Body of pancreas (tissue), 4 donors: ENCODE measurements at regions not wholly inside any gene's neighbourhood (a gene's known extent, or its start where the extent isn't known, plus 50 kb on each side); places are given as distances from the start of the nearest gene placed in this dataset.
"Not testable (repeated sequence)": the region's sequence is repeated elsewhere in the genome, so short reads cannot be mapped to it uniquely, and the experiment has no call there.

Source experiments
- ATAC-seq: fragments of 150-250 bp; one replicate; pipeline ENCODE4 v1.9.1; 2016
- DNase-seq, 4 donors: peaks; one replicate each; pipeline ENCODE4 v3.0.0-alpha.2; 2019
- H3K27ac ChIP-seq, 4 donors: fragments of 200-600 bp; sonication (generic); 1 replicate in 3 of 4; 2 replicates in 1 of 4; pipeline versions ENCODE4 v1.5.1 to v1.6.1; 2016 to 2019; ENCODE audit warnings: mild to moderate bottlenecking in 1 of 4, mixed read lengths in 1 of 4, moderate library complexity in 1 of 4
- H3K27me3 ChIP-seq, 2 donors: fragments of 200-600 bp; sonication (generic); one replicate each; pipeline ENCODE4 v1.6.0; 2016; ENCODE audit warnings: mild to moderate bottlenecking in 1 of 2
- H3K36me3 ChIP-seq, 2 donors: fragments of 200-600 bp; sonication (generic); replicated peaks in 1 of 2; 2 replicates each; pipeline ENCODE4 v1.5.1; 2016; ENCODE audit warnings: low read depth in 2 of 2; ENCODE audit not compliant: insufficient read depth in 1 of 2
- H3K4me1 ChIP-seq: fragments of 200-600 bp; sonication (generic); one replicate; pipeline ENCODE4 v1.6.0; 2016
- H3K4me3 ChIP-seq, 2 donors: fragments of 200-600 bp; sonication (generic); 1 replicate in 1 of 2; 2 replicates in 1 of 2; pipeline ENCODE4 v1.5.1; 2016 to 2019
- H3K9me3 ChIP-seq, 3 donors: fragments of 200-600 bp; sonication (generic); 1 replicate in 2 of 3; 2 replicates in 1 of 3; pipeline ENCODE4 v1.5.1; 2016
- CTCF ChIP-seq, 7 experiments: fragments of 450-650 bp in 4 of 7; fragments of 200-600 bp in 3 of 7; sonication (generic) in 3 of 7; IDR thresholded peaks; one replicate each; pipeline ENCODE4 v1.5.1; 2016 to 2019; ENCODE audit warnings: antibody characterized with exemption in 7 of 7
- POLR2A ChIP-seq, 3 donors: fragments of 450-650 bp; IDR thresholded peaks; one replicate each; pipeline ENCODE4 v1.6.1; 2016; ENCODE audit warnings: antibody characterized with exemption in 3 of 3, mild to moderate bottlenecking in 2 of 3
- WGBS, 2 donors: methylation state at CpG; one replicate each; pipeline ENCODE4 v1.1.5; 2017; 5-methylcytosine and 5-hydroxymethylcytosine counted together
- intact Hi-C: fragments of 100-400 bp; cut with DNase I; formaldehyde crosslinking; loops from one replicate; pipeline ENCODE4 v1.15.1; 2023

GRCh38 chr17:63019138-63019873 lies 53.3 kb downstream of the TANC2 start:
- intact Hi-C loops = no loop called here
- ATAC-seq = no peak
- TF ChIP-seq CTCF (IDR thresholded peaks at IDR 0.05) (no peak), POLR2A (IDR thresholded peaks at IDR 0.05) (no peak)
- Histone ChIP-seq H3K4me1 (no peaks in the 10 kb centered on the region), H3K4me3 (no peak overlapping the region), H3K27ac (no peak overlapping the region), H3K36me3 (no peaks in the 10 kb centered on the region), H3K9me3 (no peaks in the 10 kb centered on the region), H3K27me3 (no peaks in the 10 kb centered on the region)
- DNase-seq = no peak
- 98% methylated on average over 6 of the region's 6 CpGs for WGBS, 2 donors

- WGBS, 2 donors = 86 to 93% methylated on average over 1 of the region's 1 CpG
- ATAC-seq = no peak
- no peak overlapping the region for H3K27ac ChIP-seq
- TF ChIP-seq POLR2A (IDR thresholded peaks at IDR 0.05) (no peak), CTCF (IDR thresholded peaks at IDR 0.05) (no peak)
- no peaks in the 10 kb centered on the region for H3K4me1 ChIP-seq
- intact Hi-C loops = no loop called here
- H3K4me3 ChIP-seq = no peak overlapping the region
- no peaks in the 10 kb centered on the region for H3K27me3 ChIP-seq
- H3K36me3 ChIP-seq = no peaks in the 10 kb centered on the region
- no peaks in the 10 kb centered on the region for H3K9me3 ChIP-seq
- no peak for DNase-seq
These were observed 56.5 kb downstream of the TANC2 start for GRCh38 chr17:63022567-63022966.

GRCh38 chr17:63023049-63023448 lies 57.0 kb downstream of the TANC2 start:
- no peak for ATAC-seq
- H3K36me3 ChIP-seq = no peaks in the 10 kb centered on the region
- DNase-seq = no peak
- H3K27ac ChIP-seq = no peak overlapping the region
- no peaks in the 10 kb centered on the region for H3K4me1 ChIP-seq
- 81 to 84% methylated on average over 2 of the region's 2 CpGs for WGBS, 2 donors
- no peaks in the 10 kb centered on the region for H3K27me3 ChIP-seq
- no peak overlapping the region for H3K4me3 ChIP-seq
- intact Hi-C loops = no loop called here
- TF ChIP-seq POLR2A (IDR thresholded peaks at IDR 0.05) = no peak
- TF ChIP-seq CTCF (IDR thresholded peaks at IDR 0.05) = no peak
- no peaks in the 10 kb centered on the region for H3K9me3 ChIP-seq

GRCh38 chr17:63024201-63024600 lies 58.2 kb downstream of the TANC2 start:
- Histone ChIP-seq H3K27me3 (no peaks in the 10 kb centered on the region), H3K9me3 (no peaks in the 10 kb centered on the region), H3K36me3 (no peaks in the 10 kb centered on the region), H3K4me1 (no peaks in the 10 kb centered on the region), H3K27ac (no peak overlapping the region), H3K4me3 (no peak overlapping the region)
- DNase-seq = no peak
- TF ChIP-seq CTCF (IDR thresholded peaks at IDR 0.05) (no peak), POLR2A (IDR thresholded peaks at IDR 0.05) (no peak)
- 87 to 88% methylated on average over 3 to 4 of the region's 4 CpGs for WGBS, 2 donors
- ATAC-seq = no peak
- intact Hi-C loops = no loop called here

GRCh38 chr17:63024716-63025115 lies 58.7 kb downstream of the TANC2 start:
- DNase-seq (no peak), ATAC-seq (no peak)
- H3K27me3 ChIP-seq = no peaks in the 10 kb centered on the region
- H3K36me3 ChIP-seq = no peaks in the 10 kb centered on the region
- H3K27ac ChIP-seq = no peak overlapping the region
- no peak for TF ChIP-seq CTCF (IDR thresholded peaks at IDR 0.05)
- no peak for TF ChIP-seq POLR2A (IDR thresholded peaks at IDR 0.05)
- H3K4me1 ChIP-seq = no peaks in the 10 kb centered on the region
- H3K9me3 ChIP-seq = no peaks in the 10 kb centered on the region
- intact Hi-C loops = no loop called here
- no peak overlapping the region for H3K4me3 ChIP-seq

GRCh38 chr17:63025637-63026036 lies 59.6 kb downstream of the TANC2 start:
- H3K9me3 ChIP-seq, DNase-seq, H3K27ac ChIP-seq, H3K4me1 ChIP-seq, H3K27me3 ChIP-seq, H3K36me3 ChIP-seq, intact Hi-C loops, ATAC-seq, H3K4me3 ChIP-seq: not testable (repeated sequence)
- WGBS, 2 donors = 92 to 93% methylated on average over 4 of the region's 4 CpGs
